ENCODE measurements at regions not wholly inside any gene's neighbourhood (a gene's known extent, or its start where the extent isn't known, plus 50 kb on each side); places are given as distances from the start of the nearest gene placed in this dataset.

- intact Hi-C loops (cut with DNase I), result no loop called here
- Histone ChIP-seq H3K9me3 (no peaks in the 10 kb centered on the region), H3K36me3 (no peaks in the 10 kb centered on the region), H3K4me3 (no peak overlapping the region), H3K27me3 (peaks cover 0 to 9% (median 0%) of the 10 kb centered on the region in 4 donors), H3K27ac (no peak overlapping the region), H3K4me1 (no peaks in the 10 kb centered on the region)
- WGBS, 2 donors, result 55 to 70% methylated on average over 17 to 18 of the region's 19 CpGs
- TF ChIP-seq POLR2A (IDR thresholded peaks at IDR 0.05), result no peak
- DNase-seq, result no peak
Measured at GRCh38 chr2:2707206-2707991, 376.3 kb upstream of the MYT1L start.

- Histone ChIP-seq H3K9me3 (no peaks in the 10 kb centered on the region), H3K4me3 (no peak overlapping the region), H3K4me1 (no peaks in the 10 kb centered on the region), H3K36me3 (no peaks in the 10 kb centered on the region), H3K27ac (no peak overlapping the region), H3K27me3 (peaks cover 0 to 9% (median 0%) of the 10 kb centered on the region in 4 donors)
- TF ChIP-seq CTCF (IDR thresholded peaks at IDR 0.05) (no peak), POLR2A (IDR thresholded peaks at IDR 0.05) (no peak)
- intact Hi-C loops (cut with DNase I), result no loop called here
- 56 to 69% methylated on average over 4 to 6 of the region's 10 CpGs for WGBS, 2 donors
- no peak for DNase-seq
Measured at GRCh38 chr2:2706306-2706705, 375.2 kb upstream of the MYT1L start.

- H3K4me3 ChIP-seq, result no peak overlapping the region
- intact Hi-C loops (cut with DNase I), result no loop called here
- H3K4me1 ChIP-seq, result peaks cover 0 to 3% (median 0%) of the 10 kb centered on the region in 3 donors
- no peaks in the 10 kb centered on the region for H3K9me3 ChIP-seq
- H3K27ac ChIP-seq, result no peak overlapping the region
- DNase-seq, result no peak
- WGBS, 2 donors, result 60 to 72% methylated on average over 6 of the region's 10 CpGs
- TF ChIP-seq CTCF (IDR thresholded peaks at IDR 0.05), result no peak
- TF ChIP-seq POLR2A (IDR thresholded peaks at IDR 0.05), result no peak
- peaks cover 0 to 9% (median 0%) of the 10 kb centered on the region in 4 donors for H3K27me3 ChIP-seq
- H3K36me3 ChIP-seq, result no peaks in the 10 kb centered on the region
Measured at GRCh38 chr2:2705871-2706270, 374.8 kb upstream of the MYT1L start.

- H3K4me1 ChIP-seq, result peaks cover 0 to 15% (median 0%) of the 10 kb centered on the region in 3 donors
- 45 to 64% methylated on average over 7 to 8 of the region's 13 CpGs for WGBS, 2 donors
- H3K27ac ChIP-seq, result no peak overlapping the region
- no peaks in the 10 kb centered on the region for H3K36me3 ChIP-seq
- TF ChIP-seq POLR2A (IDR thresholded peaks at IDR 0.05) (no peak), CTCF (IDR thresholded peaks at IDR 0.05) (no peak)
- intact Hi-C loops (cut with DNase I), result no loop called here
- H3K9me3 ChIP-seq, result no peaks in the 10 kb centered on the region
- H3K27me3 ChIP-seq, result peaks cover 0 to 9% (median 0%) of the 10 kb centered on the region in 4 donors
- no peak for DNase-seq
- H3K4me3 ChIP-seq, result no peak overlapping the region
Measured at GRCh38 chr2:2704428-2705090, 373.5 kb upstream of the MYT1L start.

GRCh38 chr2:2703762-2704427, 372.8 kb upstream of the MYT1L start:
- Histone ChIP-seq H3K9me3 (no peaks in the 10 kb centered on the region), H3K4me1 (peaks cover 0 to 15% (median 0%) of the 10 kb centered on the region in 3 donors), H3K27me3 (peaks cover 0 to 9% (median 0%) of the 10 kb centered on the region in 4 donors), H3K4me3 (no peak overlapping the region), H3K27ac (no peak overlapping the region), H3K36me3 (no peaks in the 10 kb centered on the region)
- WGBS, 2 donors, result 78 to 85% methylated on average over 16 of the region's 17 CpGs
- TF ChIP-seq POLR2A (IDR thresholded peaks at IDR 0.05) (no peak), CTCF (IDR thresholded peaks at IDR 0.05) (no peak)
- intact Hi-C loops (cut with DNase I), result no loop called here
- DNase-seq, result no peak
